NCI-H128 (cell line): ENCODE measurements at regions not wholly inside any gene's neighbourhood (a gene's known extent, or its start where the extent isn't known, plus 50 kb on each side); places are given as distances from the start of the nearest gene placed in this dataset.
A peak's percentile ranks its signal among the peaks of the same experiment; 100 is the strongest.

Experiments
- DNase-seq: peaks from one replicate; lab custom pipeline; 2025; ENCODE audit not compliant: unreplicated experiment; lab: John Stamatoyannopoulos, UW

- no peak for DNase-seq
Measured at GRCh38 chr3:59653405-59654122, 603.7 kb upstream of the CFAP20DC start.

DNA sequence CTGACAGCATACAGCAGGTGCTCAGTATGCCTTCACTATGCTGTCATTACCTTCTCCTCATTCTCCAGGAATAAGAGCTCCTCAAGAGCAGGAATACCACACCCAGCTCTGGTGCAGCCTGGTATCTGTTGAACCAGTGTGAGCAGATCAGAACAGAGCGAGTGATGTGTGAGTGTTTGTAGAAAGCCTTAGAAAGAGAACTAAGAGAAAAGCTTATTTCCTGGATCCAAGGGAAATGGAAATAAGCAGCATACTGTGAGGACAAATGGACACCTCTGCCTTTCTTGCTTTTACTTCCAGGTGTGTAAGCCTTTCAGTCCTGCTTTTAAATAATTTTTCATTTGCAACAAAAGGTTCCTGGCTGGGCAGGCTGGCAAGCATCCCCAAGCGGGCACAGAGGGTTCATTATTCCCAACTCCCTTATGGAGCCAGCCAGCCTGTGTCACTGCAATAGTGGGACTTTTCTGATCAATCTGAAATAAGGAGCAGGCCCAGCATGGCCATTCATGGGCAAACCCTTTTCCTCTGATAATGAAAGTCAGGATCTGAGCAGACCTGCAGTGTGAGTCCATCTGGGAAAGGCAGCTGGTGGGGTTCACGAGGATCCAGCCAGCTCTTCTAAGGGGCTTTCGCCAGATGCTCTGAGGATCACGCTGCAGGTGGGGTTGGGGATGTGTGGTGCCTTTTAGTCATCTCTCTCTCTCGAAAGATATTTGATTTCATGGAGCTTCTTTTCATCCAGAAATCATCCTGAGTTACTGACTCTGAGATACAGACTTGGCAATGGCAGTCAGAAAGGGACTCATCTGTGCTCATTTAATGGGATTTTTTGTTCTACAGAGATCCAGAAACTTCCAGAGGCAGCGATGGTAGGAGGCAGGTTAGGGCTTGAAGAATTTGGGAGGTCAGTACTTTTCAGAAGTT, 594.9 kb upstream of the CFAP20DC start:
- DNase-seq, result no peak

DNA sequence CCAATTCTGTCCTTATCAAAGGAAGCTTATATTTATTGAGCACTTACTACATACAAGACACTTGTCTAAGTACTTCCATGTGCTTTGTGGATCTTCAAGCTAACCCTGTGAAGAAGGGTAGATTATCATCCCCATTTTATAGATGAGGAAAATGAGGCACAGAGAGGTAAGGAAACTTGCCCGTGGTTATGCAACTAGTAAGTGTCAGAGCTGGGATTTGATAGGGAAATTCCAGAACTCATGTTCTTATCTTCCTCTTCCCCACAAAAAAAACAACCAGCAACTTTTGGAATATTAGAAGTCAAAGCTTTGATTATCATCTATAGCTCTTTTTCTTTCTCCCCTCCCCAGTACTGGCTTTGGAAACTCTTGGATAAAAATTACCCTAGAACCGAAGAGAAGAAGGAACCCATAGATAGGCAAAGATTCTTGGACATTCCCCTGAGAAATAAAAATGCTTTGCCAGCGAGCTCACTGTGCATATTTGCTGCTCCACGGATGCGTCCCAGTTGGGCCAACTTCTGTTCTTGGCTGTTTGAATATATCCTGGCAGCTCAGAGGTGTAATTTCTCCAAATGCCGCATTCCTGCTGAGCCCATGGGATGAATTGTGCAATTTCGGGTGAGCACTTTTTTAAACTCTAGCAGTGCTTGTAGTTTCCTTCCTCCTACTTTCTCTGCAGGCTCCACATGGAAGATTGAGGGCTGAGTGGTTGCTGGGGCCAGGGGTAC, 591.5 kb upstream of the CFAP20DC start:
- no peak for DNase-seq

DNA sequence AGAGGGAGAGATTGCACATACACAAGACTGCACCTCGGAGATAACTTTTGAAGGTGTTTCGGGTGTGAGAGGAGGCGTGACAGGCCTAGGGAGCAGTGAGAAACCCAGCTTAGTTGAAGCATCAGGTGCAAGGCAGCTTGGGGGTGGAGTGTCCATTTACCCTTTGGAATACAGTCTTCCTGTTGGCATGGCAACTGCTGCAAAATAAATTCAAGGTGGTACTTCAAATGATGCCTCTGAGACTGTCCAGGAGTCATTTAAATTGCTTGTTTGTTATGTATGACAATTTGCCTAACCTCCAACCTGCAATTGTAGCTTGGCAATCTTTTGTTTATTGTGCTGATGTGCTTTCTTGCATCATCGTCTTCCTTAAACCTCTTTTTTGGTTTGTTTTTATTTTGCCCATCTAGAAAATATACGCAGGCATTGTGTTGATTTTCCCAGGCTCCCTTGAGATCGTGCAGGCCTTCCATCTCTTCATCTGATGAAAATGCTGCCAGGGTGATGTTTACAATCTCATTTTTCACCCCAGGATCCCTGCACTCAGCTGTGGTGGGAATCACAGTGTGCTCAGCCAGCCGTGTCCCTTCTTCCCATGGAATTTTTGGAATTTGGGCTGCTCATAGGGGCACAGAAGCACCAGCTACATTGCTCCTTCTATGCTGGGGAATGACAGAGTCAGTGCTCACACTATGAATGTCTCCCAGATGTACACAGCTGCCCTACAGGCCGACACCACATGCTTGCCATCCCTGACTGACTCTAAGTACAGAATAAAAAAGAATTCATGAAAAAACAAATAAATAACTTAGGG, 583.1 kb upstream of the CFAP20DC start:
- DNase-seq, result no peak

DNA sequence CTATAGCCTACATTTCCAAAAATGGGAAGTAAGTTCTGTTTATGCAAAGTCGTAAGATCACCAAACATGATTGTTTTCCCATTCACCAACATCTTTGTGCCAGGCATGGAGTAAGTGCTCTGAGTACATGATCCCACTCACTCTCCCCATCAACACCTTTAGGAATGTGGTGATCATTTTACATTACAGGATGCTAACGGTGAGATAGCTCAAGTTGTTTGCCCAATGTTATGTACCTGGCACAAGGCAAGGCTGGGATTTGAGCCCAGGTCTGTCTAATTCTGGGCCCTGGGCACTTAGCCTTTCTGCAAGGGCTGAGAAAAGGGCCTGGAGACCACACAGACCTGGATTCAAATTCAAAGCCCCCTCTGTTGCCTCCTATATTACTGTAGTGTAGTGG, 581.7 kb upstream of the CFAP20DC start:
- DNase-seq, result no peak

GRCh38 chr3:59621037-59621436, 571.2 kb upstream of the CFAP20DC start:
- no peak for DNase-seq

DNA sequence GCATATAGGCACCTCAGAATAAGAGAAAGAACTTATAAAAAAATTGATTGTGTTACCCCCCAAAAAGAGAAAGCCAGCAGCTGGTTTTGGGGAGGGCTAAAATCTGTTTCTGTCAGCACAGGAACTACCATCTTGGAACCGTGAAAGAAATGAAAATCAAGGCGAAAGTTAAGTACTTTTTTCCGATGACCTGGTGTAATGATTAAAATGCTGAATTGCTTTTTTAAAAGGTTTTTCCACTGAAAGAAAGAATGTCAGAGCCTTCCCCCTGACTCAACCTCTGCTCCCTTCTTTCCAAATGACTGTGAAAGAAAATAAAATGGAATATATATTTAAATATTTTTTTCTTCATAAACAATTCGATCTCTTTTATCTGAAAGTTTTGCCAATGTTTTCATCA, 570.5 kb upstream of the CFAP20DC start:
- DNase-seq, result no peak

DNA sequence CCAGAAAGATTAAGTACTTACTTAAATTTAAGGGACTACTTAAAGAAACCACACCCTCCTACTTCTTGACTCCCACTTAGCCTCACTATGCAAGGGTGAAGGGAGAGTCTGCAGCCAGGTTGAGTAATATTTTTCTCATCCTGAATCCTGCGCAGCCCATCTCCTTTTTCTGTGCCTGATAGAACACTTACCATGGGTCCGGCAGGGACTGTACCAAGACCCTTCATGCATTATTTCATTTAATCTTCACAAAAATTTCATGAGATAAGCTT, 562.6 kb upstream of the CFAP20DC start:
- no peak for DNase-seq

DNA sequence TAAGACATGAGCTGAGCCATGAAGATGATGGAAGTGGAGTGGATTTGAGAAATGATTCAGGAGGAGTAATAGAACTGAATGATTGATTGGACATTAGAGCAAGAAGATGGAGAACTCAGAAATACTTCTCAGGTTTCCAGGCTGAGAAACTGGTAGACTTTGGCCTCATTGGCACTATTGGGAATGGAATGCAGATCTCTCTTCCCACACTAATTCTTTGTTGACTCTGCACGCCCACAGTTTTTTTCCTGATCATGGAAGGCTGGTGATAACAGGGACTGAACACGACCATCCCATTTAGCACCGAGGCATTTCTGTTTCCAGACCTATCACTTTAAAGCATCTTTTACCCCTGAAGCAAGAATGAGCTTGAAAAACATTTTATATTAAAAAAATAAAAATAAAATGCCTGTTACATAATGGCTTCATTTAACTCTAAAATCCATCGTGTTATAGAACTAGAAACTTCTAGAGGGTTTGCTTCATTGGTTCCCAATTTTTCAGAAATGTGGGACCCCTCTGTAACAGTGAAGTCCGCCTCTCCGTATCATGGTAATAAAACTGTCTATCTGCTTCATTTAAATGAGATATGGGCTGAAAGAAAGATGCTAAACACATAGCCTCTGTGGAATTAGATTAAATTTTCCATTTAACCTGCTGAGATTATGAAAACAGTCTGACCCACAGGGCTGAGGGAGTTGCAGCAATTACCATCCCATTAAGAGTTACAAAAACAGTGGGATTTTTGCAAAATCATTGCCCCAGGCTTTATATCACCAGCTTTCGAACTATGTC, 562.0 kb upstream of the CFAP20DC start:
- no peak for DNase-seq

DNA sequence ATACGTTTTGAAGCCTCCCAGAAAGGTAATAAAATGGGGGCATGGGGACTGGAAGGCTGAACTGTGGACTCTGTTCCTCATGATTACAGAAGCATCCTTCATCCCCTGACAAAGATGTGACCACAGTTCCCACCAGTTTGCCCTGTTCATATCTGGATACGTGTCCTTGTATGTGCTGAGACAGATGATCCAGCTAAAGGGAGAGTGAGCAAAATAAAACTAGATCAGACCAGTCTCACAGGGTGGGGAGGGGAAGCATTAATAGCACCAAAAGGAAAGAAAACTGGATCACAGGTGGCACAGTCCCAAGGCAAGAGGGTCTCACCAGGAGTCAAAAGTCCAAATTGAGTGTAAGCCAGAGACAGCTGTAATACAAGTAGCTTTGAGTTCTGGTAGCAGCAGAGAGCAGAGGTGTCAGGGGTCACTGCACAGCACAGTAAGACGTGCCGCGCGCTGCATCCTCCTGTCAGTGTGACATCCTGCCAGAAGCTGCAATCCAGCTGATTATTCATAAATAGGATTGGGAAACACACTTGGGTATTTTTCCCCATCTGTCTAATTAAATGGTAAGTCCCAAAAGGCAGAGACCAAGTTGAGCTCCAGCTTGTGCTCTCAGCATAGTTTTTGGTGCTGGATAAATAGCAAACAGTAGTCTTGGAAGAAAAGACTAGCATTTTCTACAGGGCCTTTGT, 560.0 kb upstream of the CFAP20DC start:
- no peak for DNase-seq

GRCh38 chr3:59608356-59608755, 558.5 kb upstream of the CFAP20DC start:
- DNase-seq, result peak; percentile 43

DNA sequence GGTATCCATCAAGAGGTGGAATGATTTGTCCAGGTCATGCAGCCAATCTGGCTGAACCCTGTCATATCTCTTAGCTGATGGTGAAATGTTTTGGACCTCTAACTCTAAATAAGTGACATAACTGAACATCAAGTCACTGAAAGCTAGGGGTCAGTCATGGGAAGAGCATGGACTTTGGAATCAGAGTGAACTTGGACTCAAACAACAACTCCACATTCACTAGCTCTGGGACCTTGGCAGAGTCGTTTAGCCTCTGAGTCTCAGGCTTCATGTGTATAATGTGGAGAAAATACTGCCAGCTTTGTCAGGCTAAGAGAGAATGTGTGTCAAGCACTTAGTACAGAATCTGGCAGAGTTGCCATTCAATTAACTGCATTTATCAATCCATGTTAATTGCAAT, 557.8 kb upstream of the CFAP20DC start:
- no peak for DNase-seq

GRCh38 chr3:59606638-59607266, 556.9 kb upstream of the CFAP20DC start:
- no peak for DNase-seq

GRCh38 chr3:59605944-59606534, 556.2 kb upstream of the CFAP20DC start:
- no peak for DNase-seq

DNA sequence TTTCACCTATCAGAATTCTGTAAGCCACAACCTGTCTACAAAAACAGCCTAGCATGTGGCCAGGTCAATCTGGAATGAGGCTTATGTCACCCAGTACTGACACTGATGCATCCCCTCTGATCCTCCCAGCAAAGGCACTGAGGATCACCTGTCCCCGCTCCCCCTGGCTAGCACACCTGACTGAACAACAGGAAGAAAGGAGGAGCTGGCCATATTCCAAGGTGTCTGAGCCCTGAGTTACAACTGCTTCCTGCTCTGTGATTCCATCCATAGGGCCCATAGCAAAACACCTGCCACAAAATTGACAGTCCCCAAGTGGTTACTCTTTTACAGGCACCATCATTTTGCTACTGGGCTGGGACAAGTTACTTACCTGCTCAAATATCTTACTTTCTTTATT, 555.5 kb upstream of the CFAP20DC start:
- DNase-seq, result peak; percentile 46

GRCh38 chr3:59601486-59601885, 551.7 kb upstream of the CFAP20DC start:
- DNase-seq, result no peak

DNA sequence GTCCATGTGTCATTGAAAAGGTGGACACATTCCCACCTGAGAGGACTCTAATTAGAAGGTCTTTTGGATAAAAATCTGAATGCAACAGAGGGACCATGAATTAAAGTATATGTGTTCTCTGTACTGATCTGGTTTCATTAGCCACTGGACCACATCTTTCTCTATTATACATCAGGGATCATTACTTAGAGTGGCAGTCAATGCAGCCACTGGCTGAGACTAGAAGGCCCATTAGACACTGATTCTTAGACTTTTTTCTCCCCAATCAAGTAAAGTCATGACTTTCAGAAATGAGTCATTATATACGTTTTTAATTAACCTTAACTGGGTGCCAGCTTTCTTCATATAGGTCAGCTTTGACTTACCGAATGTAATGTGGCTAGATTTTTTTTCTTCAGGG, 550.8 kb upstream of the CFAP20DC start:
- no peak for DNase-seq

- no peak for DNase-seq
Measured at GRCh38 chr3:59596741-59597140, 546.9 kb upstream of the CFAP20DC start.

- DNase-seq, result no peak
Measured at GRCh38 chr3:59595830-59596229, 546.0 kb upstream of the CFAP20DC start.
